Naive thymus-derived CD4-positive, alpha-beta T cell (primary cell): ENCODE measurements at regions not wholly inside any gene's neighbourhood (a gene's known extent, or its start where the extent isn't known, plus 50 kb on each side); places are given as distances from the start of the nearest gene placed in this dataset.

Experiments
- ATAC-seq: fragments of 150-1000 bp; cut with Tn5 transposase; 2 replicates; pipeline ENCODE4 v1.10.0; 2021; ENCODE audit warnings: mild to moderate bottlenecking, moderate library complexity
- CTCF ChIA-PET: fragments of 350-600 bp; sonication (Branson Sonifier 250); formaldehyde crosslinking; loops from one replicate; lab custom pipeline; 2021; ENCODE audit warnings: antibody characterized with exemption; lab: Charles Lee
- POLR2A ChIA-PET: fragments of 350-600 bp; sonication (Branson Sonifier 250); formaldehyde crosslinking; loops from one replicate; lab custom pipeline; 2021; ENCODE audit warnings: antibody characterized with exemption, inconsistent platforms; lab: Charles Lee
- DNase-seq, 9 donors: peaks; one replicate each; pipeline versions ENCODE4 v3.0.0 to v3.0.0-alpha.2; 2020 to 2022; ENCODE audit warnings: mixed read lengths in 1 of 9
- H3K27ac ChIP-seq: one replicate; pipeline ENCODE4 v1.7.0; 2013; ENCODE audit warnings: mild to moderate bottlenecking, low read depth, low read length, moderate library complexity
- H3K27me3 ChIP-seq, 2 donors: one replicate each; pipeline ENCODE4 v1.7.0; 2013; ENCODE audit warnings: low read length in 2 of 2, mild to moderate bottlenecking in 2 of 2, moderate library complexity in 2 of 2; ENCODE audit not compliant: control insufficient read depth in 2 of 2, insufficient read depth in 2 of 2
- H3K36me3 ChIP-seq, 3 experiments: 1 replicate in 2 of 3; 2 replicates in 1 of 3; pipeline ENCODE4 v1.7.0; 2013; ENCODE audit warnings: low read length in 3 of 3, mild to moderate bottlenecking in 3 of 3, moderate library complexity in 1 of 3; ENCODE audit not compliant: insufficient read depth in 3 of 3, control insufficient read depth in 2 of 3
- H3K4me1 ChIP-seq, 2 donors: one replicate each; pipeline ENCODE4 v1.7.0; 2013; ENCODE audit warnings: low read length in 2 of 2, mild to moderate bottlenecking in 2 of 2, moderate library complexity in 1 of 2; ENCODE audit not compliant: control insufficient read depth in 2 of 2, insufficient read depth in 2 of 2
- H3K4me3 ChIP-seq: 2 replicates; pipeline ENCODE4 v1.7.0; 2013; ENCODE audit warnings: mild to moderate bottlenecking, low read length
- H3K9me3 ChIP-seq, 3 experiments: 1 replicate in 2 of 3; 2 replicates in 1 of 3; pipeline ENCODE4 v1.7.0; 2013; ENCODE audit warnings: low read length in 3 of 3; ENCODE audit not compliant: control insufficient read depth in 2 of 3
- H3K27ac Mint-ChIP-seq, 9 donors: one replicate each; pipeline ENCODE4 v1.8.0; 2020 to 2022; ENCODE audit warnings: mixed read lengths in 9 of 9, mild to moderate bottlenecking in 8 of 9, moderate library complexity in 5 of 9, inconsistent platforms in 2 of 9
- H3K27me3 Mint-ChIP-seq, 5 donors: one replicate each; pipeline ENCODE4 v1.8.0; 2021 to 2022; ENCODE audit warnings: mixed read lengths in 5 of 5, mild to moderate bottlenecking in 1 of 5
- H3K36me3 Mint-ChIP-seq, 5 donors: one replicate each; pipeline ENCODE4 v1.8.0; 2020 to 2022; ENCODE audit warnings: mixed read lengths in 5 of 5, mild to moderate bottlenecking in 3 of 5, inconsistent platforms in 1 of 5
- H3K4me1 Mint-ChIP-seq, 7 donors: one replicate each; pipeline ENCODE4 v1.8.0; 2020 to 2022; ENCODE audit warnings: mixed read lengths in 7 of 7, mild to moderate bottlenecking in 3 of 7, inconsistent platforms in 1 of 7
- H3K4me3 Mint-ChIP-seq, 10 donors: one replicate each; pipeline ENCODE4 v1.8.0; 2020 to 2022; ENCODE audit warnings: mild to moderate bottlenecking in 10 of 10, mixed read lengths in 10 of 10, moderate library complexity in 6 of 10, inconsistent platforms in 2 of 10
- H3K9me3 Mint-ChIP-seq, 11 donors: one replicate each; pipeline ENCODE4 v1.8.0; 2020 to 2022; ENCODE audit warnings: mixed read lengths in 11 of 11, mild to moderate bottlenecking in 4 of 11, inconsistent platforms in 1 of 11, moderate library complexity in 1 of 11
- intact Hi-C, 2 donors: fragments of 100-400 bp; cut with micrococcal nuclease; formaldehyde crosslinking; loops; one replicate each; pipeline ENCODE4 v1.15.1; 2023

DNA sequence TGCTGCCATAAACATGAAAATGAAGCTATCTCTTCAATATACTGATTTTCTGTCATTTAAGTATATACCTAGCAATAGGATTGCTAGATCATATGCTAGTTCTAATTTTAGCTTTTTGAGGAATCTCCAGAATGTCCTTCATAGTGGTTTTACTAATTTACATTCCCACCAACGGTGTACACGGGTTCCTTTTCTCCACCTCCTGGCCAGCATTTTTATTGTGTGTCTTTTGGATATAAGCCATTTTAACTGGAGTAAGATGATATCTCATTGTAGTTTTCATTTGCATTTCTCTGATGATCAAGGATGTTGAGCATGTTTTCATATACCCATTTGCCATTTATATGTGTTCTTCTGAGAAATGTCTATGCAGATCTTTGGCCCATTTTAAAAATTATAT lies 446.5 kb downstream of the GABRG2 start:
- H3K27me3 ChIP-seq = no peaks in the 10 kb centered on the region
- H3K4me3 Mint-ChIP-seq = no peak overlapping the region
- H3K9me3 ChIP-seq = no peaks in the 10 kb centered on the region
- peaks cover 5 to 57% (median 11%) of the 10 kb centered on the region in 11 donors for H3K9me3 Mint-ChIP-seq
- POLR2A ChIA-PET = no interaction called here
- H3K27ac Mint-ChIP-seq = no peak overlapping the region
- no peaks in the 10 kb centered on the region for H3K36me3 ChIP-seq
- DNase-seq (no peak), ATAC-seq (no peak)
- CTCF ChIA-PET = no interaction called here
- intact Hi-C loops = no loop called here
- H3K27me3 Mint-ChIP-seq = no peaks in the 10 kb centered on the region
- peaks cover 0 to 4% (median 0%) of the 10 kb centered on the region in 5 donors for H3K36me3 Mint-ChIP-seq
- no peaks in the 10 kb centered on the region for H3K4me1 ChIP-seq
- no peak overlapping the region for H3K27ac ChIP-seq
- H3K4me3 ChIP-seq = no peak overlapping the region
- H3K4me1 Mint-ChIP-seq = no peaks in the 10 kb centered on the region

DNA sequence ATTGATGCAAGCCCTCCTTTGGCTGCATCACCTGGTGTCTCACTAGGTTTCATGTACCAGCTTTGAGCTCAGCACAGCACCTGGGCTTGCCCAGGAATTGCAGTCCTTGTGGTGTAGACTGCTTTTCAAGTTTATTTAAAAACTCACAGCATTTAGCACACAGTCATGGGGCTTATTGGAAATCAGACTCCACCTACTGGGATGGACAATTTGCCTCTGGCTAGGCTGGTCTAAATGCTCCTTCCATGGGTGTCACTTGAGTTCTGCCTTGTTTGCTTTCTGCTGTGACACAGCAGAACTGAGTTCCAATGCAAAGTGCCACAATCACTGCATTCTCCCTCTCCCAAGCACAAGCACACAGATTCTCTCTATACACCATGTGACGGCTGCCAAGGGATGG lies 453.3 kb downstream of the GABRG2 start:
- Mint-ChIP-seq H3K4me3 (no peak overlapping the region), H3K9me3 (peaks cover 5 to 52% (median 12%) of the 10 kb centered on the region in 11 donors), H3K36me3 (peaks cover 0 to 4% (median 0%) of the 10 kb centered on the region in 5 donors), H3K4me1 (peaks cover 0 to 2% (median 0%) of the 10 kb centered on the region in 7 donors), H3K27me3 (no peaks in the 10 kb centered on the region), H3K27ac (no peak overlapping the region)
- ATAC-seq (no peak), DNase-seq (no peak)
- ChIA-PET CTCF (no interaction called here), POLR2A (no interaction called here)
- H3K9me3 ChIP-seq = peaks cover 0 to 14% (median 0%) of the 10 kb centered on the region in 3 experiments
- H3K27ac ChIP-seq = no peak overlapping the region
- no peaks in the 10 kb centered on the region for H3K36me3 ChIP-seq
- no peaks in the 10 kb centered on the region for H3K4me1 ChIP-seq
- no peaks in the 10 kb centered on the region for H3K27me3 ChIP-seq
- H3K4me3 ChIP-seq = no peak overlapping the region
- intact Hi-C loops = no loop called here

DNA sequence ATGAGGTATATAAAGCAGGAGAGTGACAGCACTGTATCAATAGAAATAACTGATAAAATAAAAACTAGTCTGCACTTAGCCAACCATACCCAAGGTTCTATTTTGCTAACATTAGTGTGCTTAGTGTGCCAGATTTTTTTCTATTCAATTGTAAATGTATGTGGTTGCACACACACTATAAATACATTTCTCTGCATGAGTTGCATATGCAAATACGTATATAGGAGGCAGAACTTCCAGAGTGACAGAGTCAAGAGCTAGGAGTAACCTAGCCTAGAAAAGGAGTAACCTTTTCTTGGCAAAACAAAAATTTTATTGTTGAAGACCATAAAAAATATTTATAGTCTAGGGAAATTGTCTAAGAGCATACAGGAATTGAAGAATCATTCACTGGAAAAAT lies 461.6 kb downstream of the GABRG2 start:
- CTCF ChIA-PET = no interaction called here
- Mint-ChIP-seq H3K9me3 (peaks cover 4 to 25% (median 10%) of the 10 kb centered on the region in 11 donors), H3K4me3 (no peak overlapping the region), H3K27me3 (no peaks in the 10 kb centered on the region), H3K27ac (no peak overlapping the region), H3K36me3 (no peaks in the 10 kb centered on the region), H3K4me1 (peaks cover 0 to 1% (median 0%) of the 10 kb centered on the region in 7 donors)
- no peaks in the 10 kb centered on the region for H3K4me1 ChIP-seq
- no peak overlapping the region for H3K27ac ChIP-seq
- ATAC-seq = no peak
- H3K36me3 ChIP-seq = no peaks in the 10 kb centered on the region
- peaks cover 0 to 6% (median 0%) of the 10 kb centered on the region in 3 experiments for H3K9me3 ChIP-seq
- no peak for DNase-seq
- POLR2A ChIA-PET = no interaction called here
- H3K27me3 ChIP-seq = no peaks in the 10 kb centered on the region
- no peak overlapping the region for H3K4me3 ChIP-seq
- intact Hi-C loops = no loop called here

DNA sequence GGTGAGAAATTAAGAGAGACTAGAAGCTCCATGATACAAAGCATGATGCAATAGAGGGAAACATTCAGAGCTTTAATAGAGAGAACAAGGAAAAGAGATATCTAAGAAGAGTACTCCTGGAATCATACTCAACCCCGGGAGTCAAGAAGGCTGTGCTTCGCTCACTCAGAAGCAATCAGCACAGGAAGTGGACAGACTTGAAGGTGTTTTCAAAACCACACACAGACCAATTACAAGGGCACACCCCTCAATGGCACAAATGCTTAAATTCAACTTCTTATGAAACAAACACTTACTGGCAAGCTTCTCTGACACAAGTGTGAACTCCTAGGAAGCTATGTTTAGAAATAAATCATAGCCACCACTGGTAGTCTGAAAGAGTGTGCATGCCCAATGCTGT lies 462.3 kb downstream of the GABRG2 start:
- Mint-ChIP-seq H3K36me3 (no peaks in the 10 kb centered on the region), H3K4me1 (peaks cover 0 to 1% (median 0%) of the 10 kb centered on the region in 7 donors), H3K27me3 (no peaks in the 10 kb centered on the region), H3K27ac (no peak overlapping the region), H3K4me3 (no peak overlapping the region), H3K9me3 (peaks cover under 1 to 19% (median 6%) of the 10 kb centered on the region in 11 donors)
- DNase-seq (no peak), ATAC-seq (no peak)
- ChIA-PET CTCF (no interaction called here), POLR2A (no interaction called here)
- no peak overlapping the region for H3K27ac ChIP-seq
- H3K4me1 ChIP-seq = no peaks in the 10 kb centered on the region
- H3K36me3 ChIP-seq = no peaks in the 10 kb centered on the region
- peaks cover 0 to 3% (median 0%) of the 10 kb centered on the region in 3 experiments for H3K9me3 ChIP-seq
- no peak overlapping the region for H3K4me3 ChIP-seq
- no peaks in the 10 kb centered on the region for H3K27me3 ChIP-seq
- intact Hi-C loops = no loop called here

DNA sequence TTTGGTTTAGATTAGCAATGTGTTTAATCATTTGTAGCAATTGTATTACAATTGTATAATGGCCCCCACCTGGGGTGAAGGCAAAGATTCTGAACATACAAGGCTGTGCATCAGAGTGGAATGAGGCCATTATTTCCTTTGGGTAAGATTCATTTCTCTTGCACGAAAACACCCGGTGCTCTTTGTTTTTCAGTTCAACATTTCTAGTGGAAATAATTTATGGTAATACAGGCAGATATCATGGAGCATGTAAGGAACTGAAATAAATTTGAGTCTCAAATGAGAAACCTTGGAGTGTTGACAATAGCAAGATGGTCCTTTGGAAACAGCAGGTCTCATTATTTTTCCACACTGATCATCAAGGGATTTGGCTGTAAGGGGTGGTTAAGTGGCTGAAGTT lies 475.9 kb downstream of the GABRG2 start:
- no peaks in the 10 kb centered on the region for H3K9me3 ChIP-seq
- H3K4me3 ChIP-seq = no peak overlapping the region
- ATAC-seq (no peak), DNase-seq (no peak)
- no peaks in the 10 kb centered on the region for H3K4me1 ChIP-seq
- no peaks in the 10 kb centered on the region for H3K36me3 ChIP-seq
- H3K27me3 ChIP-seq = no peaks in the 10 kb centered on the region
- H3K27ac ChIP-seq = no peak overlapping the region
- ChIA-PET CTCF (no interaction called here), POLR2A (no interaction called here)
- Mint-ChIP-seq H3K4me3 (no peak overlapping the region), H3K27me3 (no peaks in the 10 kb centered on the region), H3K27ac (no peak overlapping the region), H3K36me3 (peaks cover 0 to 3% (median 0%) of the 10 kb centered on the region in 5 donors), H3K4me1 (no peaks in the 10 kb centered on the region), H3K9me3 (peaks cover 0 to 29% (median 5%) of the 10 kb centered on the region in 11 donors)
- intact Hi-C loops = no loop called here

DNA sequence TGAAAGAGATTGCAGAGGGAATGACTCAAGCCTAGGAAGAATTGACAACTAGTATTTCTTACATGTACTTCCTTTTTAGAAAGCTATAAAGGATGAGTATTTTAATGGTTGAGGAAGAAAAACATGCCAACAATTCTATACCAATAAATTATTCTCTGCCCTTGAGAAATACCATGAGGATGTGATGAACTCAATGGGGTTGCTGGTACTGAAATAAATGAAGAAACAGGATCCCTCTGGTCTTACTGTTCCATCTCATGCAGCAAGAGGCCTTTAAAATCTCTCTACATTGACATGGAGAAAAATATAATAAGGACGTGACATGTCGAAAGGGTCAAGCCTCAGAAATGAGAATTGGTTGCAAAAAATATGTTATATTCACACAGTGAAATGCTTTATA lies 477.3 kb downstream of the GABRG2 start:
- H3K4me1 ChIP-seq = no peaks in the 10 kb centered on the region
- peaks cover 0 to 36% (median 6%) of the 10 kb centered on the region in 11 donors for H3K9me3 Mint-ChIP-seq
- peaks cover 0 to 1% (median 0%) of the 10 kb centered on the region in 5 donors for H3K36me3 Mint-ChIP-seq
- intact Hi-C loops = no loop called here
- no peak overlapping the region for H3K4me3 ChIP-seq
- CTCF ChIA-PET = no interaction called here
- H3K27ac ChIP-seq = no peak overlapping the region
- H3K27ac Mint-ChIP-seq = no peak overlapping the region
- ATAC-seq = no peak
- no peaks in the 10 kb centered on the region for H3K27me3 Mint-ChIP-seq
- H3K27me3 ChIP-seq = no peaks in the 10 kb centered on the region
- no peaks in the 10 kb centered on the region for H3K9me3 ChIP-seq
- no peaks in the 10 kb centered on the region for H3K36me3 ChIP-seq
- no peak overlapping the region for H3K4me3 Mint-ChIP-seq
- DNase-seq = no peak
- H3K4me1 Mint-ChIP-seq = no peaks in the 10 kb centered on the region
- POLR2A ChIA-PET = no interaction called here

DNA sequence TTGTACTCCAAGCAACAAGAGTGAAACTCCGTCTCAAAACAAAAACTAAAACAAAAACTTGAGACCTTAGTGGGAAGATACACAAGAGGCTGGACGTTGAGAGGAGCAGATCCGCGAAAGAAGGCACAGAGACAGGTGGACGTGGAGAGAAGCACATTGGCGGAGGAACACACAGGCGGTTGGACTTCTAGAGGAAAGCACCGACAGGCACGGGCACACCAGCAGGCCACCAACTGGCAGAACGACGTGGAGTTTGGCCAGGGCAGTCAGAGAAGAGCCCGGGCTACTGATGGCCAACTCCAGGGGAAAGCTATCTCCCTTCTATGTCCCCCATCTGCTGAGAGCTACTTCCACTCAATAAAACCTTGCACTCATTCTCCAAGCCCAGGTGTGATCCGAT lies 482.7 kb downstream of the GABRG2 start:
- intact Hi-C loops = no loop called here
- H3K4me3 ChIP-seq = no peak overlapping the region
- no peaks in the 10 kb centered on the region for H3K4me1 ChIP-seq
- no peak overlapping the region for H3K27ac ChIP-seq
- Mint-ChIP-seq H3K27ac (no peak overlapping the region), H3K27me3 (no peaks in the 10 kb centered on the region), H3K36me3 (no peaks in the 10 kb centered on the region), H3K4me1 (no peaks in the 10 kb centered on the region), H3K4me3 (no peak overlapping the region), H3K9me3 (peaks cover 2 to 40% (median 8%) of the 10 kb centered on the region in 11 donors)
- no peaks in the 10 kb centered on the region for H3K9me3 ChIP-seq
- DNase-seq = no peak
- no peak for ATAC-seq
- H3K27me3 ChIP-seq = no peaks in the 10 kb centered on the region
- ChIA-PET POLR2A (no interaction called here), CTCF (no interaction called here)
- no peaks in the 10 kb centered on the region for H3K36me3 ChIP-seq
